Breast epithelium (tissue), 3 donors: ENCODE measurements at regions not wholly inside any gene's neighbourhood (a gene's known extent, or its start where the extent isn't known, plus 50 kb on each side); places are given as distances from the start of the nearest gene placed in this dataset.

ENCODE experiments used
- POLR2A ChIP-seq: fragments of 450-650 bp; IDR thresholded peaks from one replicate; pipeline ENCODE4 v1.6.1; 2016; ENCODE audit warnings: antibody characterized with exemption, mild to moderate bottlenecking, moderate library complexity
- TF ChIP-seq, protein P1 (sequence below), 3 donors: fragments of 450-650 bp; IDR thresholded peaks; one replicate each; pipeline ENCODE4 v1.5.1; 2016 to 2017; ENCODE audit warnings: antibody characterized with exemption in 3 of 3, mild to moderate bottlenecking in 3 of 3, moderate library complexity in 3 of 3

DNA sequence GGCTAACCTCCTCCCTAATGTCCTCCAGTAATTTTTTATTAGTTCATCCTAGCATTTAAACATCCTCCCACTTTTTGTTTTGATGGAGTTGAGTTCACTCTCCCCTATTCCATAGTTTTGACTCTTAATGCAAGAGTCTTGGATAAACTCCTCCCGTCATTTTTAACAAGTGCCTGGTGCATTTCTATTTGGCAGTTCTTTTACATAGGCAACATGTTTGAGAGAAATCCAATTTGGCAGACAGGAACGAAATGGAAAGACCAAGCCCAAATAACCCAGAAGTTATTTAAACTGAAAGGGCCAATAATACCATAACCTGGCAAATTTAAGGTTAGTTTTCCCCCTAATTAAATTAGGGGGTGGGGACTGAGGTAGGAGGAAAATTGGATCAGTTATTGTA, 291.5 kb upstream of the MANEA start:
- TF ChIP-seq, protein P1, sequence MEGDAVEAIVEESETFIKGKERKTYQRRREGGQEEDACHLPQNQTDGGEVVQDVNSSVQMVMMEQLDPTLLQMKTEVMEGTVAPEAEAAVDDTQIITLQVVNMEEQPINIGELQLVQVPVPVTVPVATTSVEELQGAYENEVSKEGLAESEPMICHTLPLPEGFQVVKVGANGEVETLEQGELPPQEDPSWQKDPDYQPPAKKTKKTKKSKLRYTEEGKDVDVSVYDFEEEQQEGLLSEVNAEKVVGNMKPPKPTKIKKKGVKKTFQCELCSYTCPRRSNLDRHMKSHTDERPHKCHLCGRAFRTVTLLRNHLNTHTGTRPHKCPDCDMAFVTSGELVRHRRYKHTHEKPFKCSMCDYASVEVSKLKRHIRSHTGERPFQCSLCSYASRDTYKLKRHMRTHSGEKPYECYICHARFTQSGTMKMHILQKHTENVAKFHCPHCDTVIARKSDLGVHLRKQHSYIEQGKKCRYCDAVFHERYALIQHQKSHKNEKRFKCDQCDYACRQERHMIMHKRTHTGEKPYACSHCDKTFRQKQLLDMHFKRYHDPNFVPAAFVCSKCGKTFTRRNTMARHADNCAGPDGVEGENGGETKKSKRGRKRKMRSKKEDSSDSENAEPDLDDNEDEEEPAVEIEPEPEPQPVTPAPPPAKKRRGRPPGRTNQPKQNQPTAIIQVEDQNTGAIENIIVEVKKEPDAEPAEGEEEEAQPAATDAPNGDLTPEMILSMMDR (IDR thresholded peaks at IDR 0.05): no peak
- no peak for TF ChIP-seq POLR2A
